ENCODE measurements at regions not wholly inside any gene's neighbourhood (a gene's known extent, or its start where the extent isn't known, plus 50 kb on each side); places are given as distances from the start of the nearest gene placed in this dataset.
"Not testable (repeated sequence)": the region's sequence is repeated elsewhere in the genome, so short reads cannot be mapped to it uniquely, and the experiment has no call there.

- WGBS, 2 donors, result no CpG with 5 or more reads among the region's 4 CpGs
- intact Hi-C loops (cut with DNase I); ATAC-seq; H3K4me3 ChIP-seq; H3K27ac ChIP-seq; H3K27me3 ChIP-seq; H3K9me3 ChIP-seq; DNase-seq; H3K4me1 ChIP-seq; H3K36me3 ChIP-seq: not testable (repeated sequence)
Measured at GRCh38 chrY:22808359-22808758, 175.7 kb upstream of the BPY2 start.

DNA sequence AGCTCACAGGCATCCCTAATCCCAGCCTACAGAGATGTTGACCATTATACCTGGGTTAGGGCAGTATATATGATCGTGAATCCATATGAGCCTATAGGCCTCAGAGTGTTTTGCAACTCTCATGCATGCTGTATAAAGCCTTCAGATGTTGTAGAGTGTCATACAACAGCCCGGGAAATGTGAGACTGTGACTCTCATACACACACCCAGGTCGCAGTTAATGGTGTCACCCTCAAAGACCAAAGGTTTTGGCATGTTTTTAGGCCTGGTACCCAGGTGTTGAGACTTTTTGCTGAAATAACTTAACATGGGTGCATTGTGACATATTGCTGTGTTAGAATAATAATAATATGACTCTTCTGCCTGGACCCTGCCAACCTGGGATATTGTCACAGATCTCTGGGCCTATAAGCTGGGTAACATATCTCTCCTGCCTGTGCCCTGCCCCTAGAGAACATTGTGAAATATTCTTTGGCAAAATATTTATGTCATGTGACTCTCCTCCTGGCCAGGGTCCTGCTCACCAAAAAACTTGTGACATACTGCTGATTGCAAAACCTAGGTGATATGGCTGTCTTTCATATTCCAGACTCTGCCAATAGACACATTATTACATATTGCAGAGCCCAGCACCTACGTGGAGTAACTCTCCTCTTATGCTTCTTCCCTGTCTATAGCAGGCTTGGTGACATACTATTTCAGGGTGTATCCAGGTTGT is 165.1 kb upstream of the BPY2 start:
- H3K36me3 ChIP-seq; H3K9me3 ChIP-seq; H3K27me3 ChIP-seq; H3K27ac ChIP-seq; H3K4me1 ChIP-seq; H3K4me3 ChIP-seq; DNase-seq; intact Hi-C loops (cut with DNase I): not testable (repeated sequence)
- peak in 1 of 8 donors; percentile 41 for ATAC-seq
- WGBS, 2 donors, result no CpG with 5 or more reads among the region's 4 CpGs

DNA sequence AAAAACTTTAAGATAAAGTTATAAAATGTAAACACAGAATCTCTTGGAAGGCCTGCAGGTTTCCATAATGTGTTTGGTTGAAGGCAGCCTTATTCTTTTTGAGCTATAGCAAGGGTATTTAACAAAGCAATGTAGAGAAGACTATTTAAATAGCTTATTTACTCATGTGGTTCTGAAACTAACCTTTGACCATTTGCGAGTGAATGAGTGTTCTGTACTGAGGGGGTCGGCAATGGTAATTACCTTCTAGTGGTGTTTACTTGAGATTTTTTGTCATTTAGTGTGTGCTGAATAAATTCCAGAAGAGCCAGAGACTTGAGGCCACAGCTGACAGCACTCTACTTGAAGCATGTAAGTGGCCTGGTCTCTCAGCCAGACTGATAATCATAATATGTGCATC is 161.4 kb upstream of the BPY2 start:
- H3K9me3 ChIP-seq; H3K4me3 ChIP-seq; H3K27ac ChIP-seq; DNase-seq; intact Hi-C loops (cut with DNase I); H3K4me1 ChIP-seq; H3K27me3 ChIP-seq; ATAC-seq; H3K36me3 ChIP-seq: not testable (repeated sequence)
- WGBS, 2 donors, result no CpG with 5 or more reads among the region's 2 CpGs

GRCh38 chrY:22823860-22824259 is 160.2 kb upstream of the BPY2 start:
- H3K9me3 ChIP-seq; H3K4me1 ChIP-seq; DNase-seq; intact Hi-C loops (cut with DNase I); H3K27me3 ChIP-seq; H3K27ac ChIP-seq; H3K4me3 ChIP-seq; H3K36me3 ChIP-seq; ATAC-seq: not testable (repeated sequence)
- WGBS, 2 donors, result no CpG with 5 or more reads among the region's 3 CpGs

- H3K27ac ChIP-seq; H3K4me3 ChIP-seq; intact Hi-C loops (cut with DNase I); DNase-seq; H3K9me3 ChIP-seq; H3K36me3 ChIP-seq; H3K4me1 ChIP-seq; H3K27me3 ChIP-seq: not testable (repeated sequence)
- peak in 1 of 8 donors; percentile 33 for ATAC-seq
- no CpG with 5 or more reads among the region's 6 CpGs for WGBS, 2 donors
Measured at GRCh38 chrY:22824421-22824820, 159.6 kb upstream of the BPY2 start.

- peak in 2 of 8 donors; percentile 54 to 71 for ATAC-seq
- DNase-seq; H3K27me3 ChIP-seq; H3K27ac ChIP-seq; H3K4me1 ChIP-seq; H3K36me3 ChIP-seq; intact Hi-C loops (cut with DNase I); H3K9me3 ChIP-seq; H3K4me3 ChIP-seq: not testable (repeated sequence)
- WGBS, 2 donors, result no CpG with 5 or more reads among the region's 4 CpGs
Measured at GRCh38 chrY:22828049-22828448, 156.0 kb upstream of the BPY2 start.

GRCh38 chrY:22828588-22828987 is 155.5 kb upstream of the BPY2 start:
- H3K27ac ChIP-seq; H3K36me3 ChIP-seq; H3K27me3 ChIP-seq; H3K9me3 ChIP-seq; intact Hi-C loops (cut with DNase I); DNase-seq; H3K4me1 ChIP-seq; H3K4me3 ChIP-seq: not testable (repeated sequence)
- ATAC-seq, result peak in 5 of 8 donors; percentile 38 to 96 (median 90)

Measured in heart right ventricle (tissue), 16 donors.